ENCODE measurements at regions not wholly inside any gene's neighbourhood (a gene's known extent, or its start where the extent isn't known, plus 50 kb on each side); places are given as distances from the start of the nearest gene placed in this dataset.

GRCh38 chr10:49458869-49459268 is 63.0 kb upstream of the DRGX start:
- TF ChIP-seq POLR2AphosphoS5 (IDR thresholded peaks at IDR 0.05) (no peak), CTCF (IDR thresholded peaks at IDR 0.05) (no peak), POLR2A (IDR thresholded peaks at IDR 0.05; ENCODE audit: low read depth) (no peak), EP300 (IDR thresholded peaks at IDR 0.05) (no peak)

Measured in esophagus muscularis mucosa (tissue), 4 donors.